ENCODE measurements at regions not wholly inside any gene's neighbourhood (a gene's known extent, or its start where the extent isn't known, plus 50 kb on each side); places are given as distances from the start of the nearest gene placed in this dataset.

GRCh38 chrX:97756879-97757278, 873.2 kb downstream of the RPA4 start:
- H3K36me3 ChIP-seq (ENCODE audit: low read depth): no peaks in the 10 kb centered on the region
- H3K4me1 ChIP-seq (ENCODE audit: low read depth): no peaks in the 10 kb centered on the region
- intact Hi-C loops (cut with DNase I, micrococcal nuclease): no loop called here
- H3K4me3 ChIP-seq: no peak overlapping the region
- no peaks in the 10 kb centered on the region for H3K9me3 ChIP-seq
- no peak for TF ChIP-seq CTCF (IDR thresholded peaks at IDR 0.05)
- DNase-seq (peak in 1 of 3 donors; percentile 2), ATAC-seq (peak; percentile 62)

- intact Hi-C loops (cut with DNase I, micrococcal nuclease): no loop called here
- no peaks in the 10 kb centered on the region for H3K4me1 ChIP-seq (ENCODE audit: low read depth)
- no peak overlapping the region for H3K4me3 ChIP-seq
- no peak for ATAC-seq
- DNase-seq: no peak
- H3K9me3 ChIP-seq: no peaks in the 10 kb centered on the region
- no peak for TF ChIP-seq CTCF (IDR thresholded peaks at IDR 0.05)
- H3K36me3 ChIP-seq (ENCODE audit: low read depth): no peaks in the 10 kb centered on the region
Measured at GRCh38 chrX:97763391-97763790, 879.7 kb downstream of the RPA4 start.

- DNase-seq (no peak), ATAC-seq (no peak)
- Histone ChIP-seq H3K36me3 (ENCODE audit: low read depth) (no peaks in the 10 kb centered on the region), H3K4me3 (no peak overlapping the region), H3K4me1 (ENCODE audit: low read depth) (no peaks in the 10 kb centered on the region), H3K9me3 (no peaks in the 10 kb centered on the region)
- intact Hi-C loops (cut with DNase I, micrococcal nuclease): no loop called here
- TF ChIP-seq CTCF (IDR thresholded peaks at IDR 0.05): no peak
Measured at GRCh38 chrX:97763981-97764380, 880.3 kb downstream of the RPA4 start.

- no peak for TF ChIP-seq CTCF (IDR thresholded peaks at IDR 0.05)
- Histone ChIP-seq H3K4me1 (ENCODE audit: low read depth) (no peaks in the 10 kb centered on the region), H3K4me3 (no peak overlapping the region), H3K36me3 (ENCODE audit: low read depth) (no peaks in the 10 kb centered on the region), H3K9me3 (no peaks in the 10 kb centered on the region)
- ATAC-seq (no peak), DNase-seq (no peak)
- intact Hi-C loops (cut with DNase I, micrococcal nuclease): no loop called here
Measured at GRCh38 chrX:97766501-97767095, 882.9 kb downstream of the RPA4 start.

GRCh38 chrX:97787311-97787710, 903.6 kb downstream of the RPA4 start:
- Histone ChIP-seq H3K36me3 (ENCODE audit: low read depth) (no peaks in the 10 kb centered on the region), H3K4me1 (ENCODE audit: low read depth) (no peaks in the 10 kb centered on the region), H3K4me3 (no peak overlapping the region), H3K9me3 (no peaks in the 10 kb centered on the region)
- DNase-seq (no peak), ATAC-seq (no peak)
- TF ChIP-seq CTCF (IDR thresholded peaks at IDR 0.05): no peak
- intact Hi-C loops (cut with DNase I, micrococcal nuclease): no loop called here

GRCh38 chrX:97787849-97788248, 904.1 kb downstream of the RPA4 start:
- H3K4me3 ChIP-seq: no peak overlapping the region
- DNase-seq (no peak), ATAC-seq (peak; percentile 50)
- H3K4me1 ChIP-seq (ENCODE audit: low read depth): no peaks in the 10 kb centered on the region
- H3K36me3 ChIP-seq (ENCODE audit: low read depth): no peaks in the 10 kb centered on the region
- intact Hi-C loops (cut with DNase I, micrococcal nuclease): no loop called here
- H3K9me3 ChIP-seq: no peaks in the 10 kb centered on the region
- TF ChIP-seq CTCF (IDR thresholded peaks at IDR 0.05): no peak
